Astrocyte of the spinal cord (primary cell): ENCODE measurements at regions not wholly inside any gene's neighbourhood (a gene's known extent, or its start where the extent isn't known, plus 50 kb on each side); places are given as distances from the start of the nearest gene placed in this dataset.

Experiments
- DNase-seq: peaks from one replicate; pipeline ENCODE4 v3.0.0; 2011; ENCODE audit warnings: low read depth, low spot score
- H3K4me3 ChIP-seq: 2 replicates; pipeline ENCODE4 v1.5.1; 2011; ENCODE audit warnings: low read depth, mild to moderate bottlenecking, low read length, moderate library complexity
- CTCF ChIP-seq: IDR thresholded peaks from 2 replicates; pipeline ENCODE4 v1.5.1; 2012; ENCODE audit warnings: low read depth, mild to moderate bottlenecking, low read length, inconsistent platforms
- in situ Hi-C: cut with HindIII; loops from 2 replicates; pipeline ENCODE4 v1.10.0; 2017; ENCODE audit warnings: low sequenced_read_pairs

GRCh38 chr6:97445407-97445806 lies 162.4 kb upstream of the MMS22L start:
- H3K4me3 ChIP-seq = no peak overlapping the region
- no peak for DNase-seq
- in situ Hi-C loops = no loop called here
- TF ChIP-seq CTCF = no peak

- no peak for DNase-seq
- in situ Hi-C loops = no loop called here
- H3K4me3 ChIP-seq = no peak overlapping the region
- no peak for TF ChIP-seq CTCF
Measured at GRCh38 chr6:97449444-97449966, 166.5 kb upstream of the MMS22L start.

- no peak for TF ChIP-seq CTCF
- no peak for DNase-seq
- in situ Hi-C loops = no loop called here
- no peak overlapping the region for H3K4me3 ChIP-seq
Measured at GRCh38 chr6:97450087-97450486, 167.1 kb upstream of the MMS22L start.

- in situ Hi-C loops = no loop called here
- no peak for DNase-seq
- no peak overlapping the region for H3K4me3 ChIP-seq
- TF ChIP-seq CTCF = no peak
Measured at GRCh38 chr6:97456070-97456469, 173.1 kb upstream of the MMS22L start.

GRCh38 chr6:97459535-97459934 lies 176.5 kb upstream of the MMS22L start:
- no peak overlapping the region for H3K4me3 ChIP-seq
- in situ Hi-C loops = no loop called here
- no peak for TF ChIP-seq CTCF
- no peak for DNase-seq

- no peak overlapping the region for H3K4me3 ChIP-seq
- no peak for TF ChIP-seq CTCF
- in situ Hi-C loops = no loop called here
- peak; percentile 28 for DNase-seq
Measured at GRCh38 chr6:97459986-97460385, 177.0 kb upstream of the MMS22L start.

- no peak overlapping the region for H3K4me3 ChIP-seq
- in situ Hi-C loops = no loop called here
- TF ChIP-seq CTCF = no peak
- no peak for DNase-seq
Measured at GRCh38 chr6:97460394-97461080, 177.5 kb upstream of the MMS22L start.
